ENCODE measurements at regions not wholly inside any gene's neighbourhood (a gene's known extent, or its start where the extent isn't known, plus 50 kb on each side); places are given as distances from the start of the nearest gene placed in this dataset.

DNA sequence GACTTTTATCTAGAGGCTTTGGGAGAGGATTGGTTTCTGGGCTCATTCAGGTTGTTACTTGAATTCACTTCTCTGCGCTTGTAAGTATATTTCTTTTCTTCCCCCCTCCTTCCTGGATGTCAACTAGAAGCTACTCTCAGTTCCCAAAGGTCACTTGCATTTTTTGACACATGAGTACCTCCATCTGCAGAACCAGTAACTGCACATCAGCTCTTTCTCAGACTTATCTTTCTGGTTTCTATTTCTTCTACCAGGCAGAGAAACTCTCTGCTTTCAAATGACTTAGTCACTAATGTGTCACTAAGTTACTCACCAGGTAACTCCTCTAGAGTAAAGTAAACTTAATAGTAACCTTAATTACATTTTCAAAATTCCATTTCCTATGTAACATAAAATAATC, 773.0 kb upstream of the LUZP2 start:
- TF ChIP-seq, protein P1, sequence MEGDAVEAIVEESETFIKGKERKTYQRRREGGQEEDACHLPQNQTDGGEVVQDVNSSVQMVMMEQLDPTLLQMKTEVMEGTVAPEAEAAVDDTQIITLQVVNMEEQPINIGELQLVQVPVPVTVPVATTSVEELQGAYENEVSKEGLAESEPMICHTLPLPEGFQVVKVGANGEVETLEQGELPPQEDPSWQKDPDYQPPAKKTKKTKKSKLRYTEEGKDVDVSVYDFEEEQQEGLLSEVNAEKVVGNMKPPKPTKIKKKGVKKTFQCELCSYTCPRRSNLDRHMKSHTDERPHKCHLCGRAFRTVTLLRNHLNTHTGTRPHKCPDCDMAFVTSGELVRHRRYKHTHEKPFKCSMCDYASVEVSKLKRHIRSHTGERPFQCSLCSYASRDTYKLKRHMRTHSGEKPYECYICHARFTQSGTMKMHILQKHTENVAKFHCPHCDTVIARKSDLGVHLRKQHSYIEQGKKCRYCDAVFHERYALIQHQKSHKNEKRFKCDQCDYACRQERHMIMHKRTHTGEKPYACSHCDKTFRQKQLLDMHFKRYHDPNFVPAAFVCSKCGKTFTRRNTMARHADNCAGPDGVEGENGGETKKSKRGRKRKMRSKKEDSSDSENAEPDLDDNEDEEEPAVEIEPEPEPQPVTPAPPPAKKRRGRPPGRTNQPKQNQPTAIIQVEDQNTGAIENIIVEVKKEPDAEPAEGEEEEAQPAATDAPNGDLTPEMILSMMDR (IDR thresholded peaks at IDR 0.05), result no peak
- no peak for TF ChIP-seq POLR2A (IDR thresholded peaks at IDR 0.05)
